PC-9 (cell line): ENCODE measurements at regions not wholly inside any gene's neighbourhood (a gene's known extent, or its start where the extent isn't known, plus 50 kb on each side); places are given as distances from the start of the nearest gene placed in this dataset.

ENCODE experiments used
- BruUV-seq: library from RNA; stranded (reverse); fragments of 400-500 nt; replicated peaks from 2 replicates; lab custom pipeline; 2021; lab: Mats Ljungman, UMichigan
- CTCF ChIA-PET: fragments of 300-600 bp; sonication (Branson Sonifier 250); formaldehyde crosslinking; loops from one replicate; lab custom pipeline; 2022; ENCODE audit warnings: antibody characterized with exemption; lab: Charles Lee
- POLR2A ChIA-PET: fragments of 300-600 bp; sonication (Branson Sonifier 250); formaldehyde crosslinking; loops from one replicate; lab custom pipeline; 2022; ENCODE audit warnings: antibody characterized with exemption; ENCODE audit not compliant: unreplicated experiment; lab: Charles Lee
- DNase-seq, 2 experiments: peaks; one replicate each; pipeline versions ENCODE4 v3.0.0 to v3.0.0-alpha.2; 2015 to 2022; ENCODE audit warnings: mixed read lengths in 1 of 2
- H2AFZ ChIP-seq: fragments of 200-600 bp; sonication (generic); 2 replicates; pipeline ENCODE4 v1.8.1; 2017; ENCODE audit warnings: antibody characterized with exemption
- H3F3A ChIP-seq: fragments of 200-600 bp; sonication (generic); 2 replicates; pipeline ENCODE4 v1.8.1; 2017; ENCODE audit warnings: antibody characterized with exemption, mild to moderate bottlenecking, low read depth; ENCODE audit not compliant: insufficient read depth
- H3K27ac ChIP-seq: fragments of 200-600 bp; sonication (generic); 2 replicates; pipeline ENCODE4 v1.6.1; 2016; ENCODE audit warnings: mixed run types
- H3K27me3 ChIP-seq: fragments of 200-600 bp; sonication (generic); 2 replicates; pipeline ENCODE4 v1.6.1; 2016; ENCODE audit warnings: low read depth, mixed run types; ENCODE audit not compliant: insufficient read depth
- H3K36me3 ChIP-seq: fragments of 200-600 bp; sonication (generic); 2 replicates; pipeline ENCODE4 v1.6.1; 2016; ENCODE audit warnings: low read depth, mixed run types
- H3K4me1 ChIP-seq: fragments of 200-600 bp; sonication (generic); replicated peaks from 2 replicates; pipeline ENCODE4 v1.6.1; 2016; ENCODE audit warnings: mixed run types; ENCODE audit not compliant: insufficient read depth
- H3K4me2 ChIP-seq: fragments of 200-600 bp; sonication (generic); 2 replicates; pipeline ENCODE4 v1.6.1; 2017; ENCODE audit warnings: mixed run types
- H3K4me3 ChIP-seq: fragments of 200-600 bp; sonication (generic); 2 replicates; pipeline ENCODE4 v1.6.1; 2016; ENCODE audit warnings: mixed run types
- H3K79me2 ChIP-seq: fragments of 200-600 bp; sonication (generic); 2 replicates; pipeline ENCODE4 v1.6.1; 2017; ENCODE audit warnings: low read depth, mixed run types
- H3K9me2 ChIP-seq: fragments of 200-600 bp; sonication (generic); 2 replicates; pipeline ENCODE4 v1.8.1; 2017; ENCODE audit warnings: mild to moderate bottlenecking; ENCODE audit not compliant: insufficient read depth
- H3K9me3 ChIP-seq: fragments of 200-600 bp; sonication (generic); 2 replicates; pipeline ENCODE4 v1.8.1; 2016; ENCODE audit warnings: low read depth; ENCODE audit not compliant: insufficient read depth
- H4K20me1 ChIP-seq: fragments of 200-600 bp; sonication (generic); 2 replicates; pipeline ENCODE4 v1.8.1; 2017; ENCODE audit not compliant: insufficient read depth
- EZH2 ChIP-seq: fragments of 200-600 bp; sonication (generic); IDR thresholded peaks from 2 replicates; pipeline ENCODE4 v1.8.0; 2017; ENCODE audit warnings: antibody characterized with exemption, low read depth
- intact Hi-C: fragments of 100-400 bp; cut with micrococcal nuclease; formaldehyde crosslinking; loops from one replicate; pipeline ENCODE4 v1.10.0; 2022; ENCODE audit not compliant: unreplicated experiment
- TF ChIP-seq, protein P1 (sequence below): fragments of 200-600 bp; sonication (generic); conservative IDR thresholded peaks from 2 replicates; pipeline ENCODE4 v1.6.1; 2017; ENCODE audit warnings: mixed run types, antibody characterized with exemption, mild to moderate bottlenecking, moderate library complexity

DNA sequence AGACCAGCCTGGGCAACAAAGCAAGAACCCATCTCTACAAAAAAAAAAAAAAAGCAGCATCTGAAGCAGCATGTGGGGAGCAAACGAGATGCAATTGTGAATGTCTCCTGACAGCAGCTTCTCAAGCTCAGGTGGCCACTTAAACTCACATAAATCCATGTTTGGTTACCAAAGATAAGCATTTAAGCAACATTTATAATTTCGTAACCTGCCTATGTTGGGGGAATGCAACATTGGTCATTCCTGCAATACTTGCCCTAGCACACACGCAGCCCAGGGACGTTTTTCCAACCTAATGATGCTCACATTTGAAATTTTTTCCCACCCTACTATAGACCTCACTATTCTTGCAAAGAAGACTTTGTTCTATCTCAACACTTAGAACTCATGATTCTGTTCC, 113.3 kb downstream of the ZFP64 start:
- H3K4me3 ChIP-seq = no peak overlapping the region
- H3K27me3 ChIP-seq = no peaks in the 10 kb centered on the region
- intact Hi-C loops = no loop called here
- H3K9me2 ChIP-seq = no peaks in the 10 kb centered on the region
- H3K36me3 ChIP-seq = peaks cover 16% of the 10 kb centered on the region; the same call in 1 of the 2 replicates
- POLR2A ChIA-PET = no interaction called here
- no peaks in the 10 kb centered on the region for H3K79me2 ChIP-seq
- H3K9me3 ChIP-seq = no peaks in the 10 kb centered on the region
- H3F3A ChIP-seq = peaks cover 12% of the 10 kb centered on the region; the same call in 1 of the 2 replicates
- no peak overlapping the region for H3K27ac ChIP-seq
- no peak overlapping the region for H3K4me2 ChIP-seq
- CTCF ChIA-PET = no interaction called here
- H3K4me1 ChIP-seq = peaks cover 11% of the 10 kb centered on the region
- H4K20me1 ChIP-seq = no peaks in the 10 kb centered on the region
- H2AFZ ChIP-seq = no peak overlapping the region
- no peak for DNase-seq
- TF ChIP-seq, protein P1, sequence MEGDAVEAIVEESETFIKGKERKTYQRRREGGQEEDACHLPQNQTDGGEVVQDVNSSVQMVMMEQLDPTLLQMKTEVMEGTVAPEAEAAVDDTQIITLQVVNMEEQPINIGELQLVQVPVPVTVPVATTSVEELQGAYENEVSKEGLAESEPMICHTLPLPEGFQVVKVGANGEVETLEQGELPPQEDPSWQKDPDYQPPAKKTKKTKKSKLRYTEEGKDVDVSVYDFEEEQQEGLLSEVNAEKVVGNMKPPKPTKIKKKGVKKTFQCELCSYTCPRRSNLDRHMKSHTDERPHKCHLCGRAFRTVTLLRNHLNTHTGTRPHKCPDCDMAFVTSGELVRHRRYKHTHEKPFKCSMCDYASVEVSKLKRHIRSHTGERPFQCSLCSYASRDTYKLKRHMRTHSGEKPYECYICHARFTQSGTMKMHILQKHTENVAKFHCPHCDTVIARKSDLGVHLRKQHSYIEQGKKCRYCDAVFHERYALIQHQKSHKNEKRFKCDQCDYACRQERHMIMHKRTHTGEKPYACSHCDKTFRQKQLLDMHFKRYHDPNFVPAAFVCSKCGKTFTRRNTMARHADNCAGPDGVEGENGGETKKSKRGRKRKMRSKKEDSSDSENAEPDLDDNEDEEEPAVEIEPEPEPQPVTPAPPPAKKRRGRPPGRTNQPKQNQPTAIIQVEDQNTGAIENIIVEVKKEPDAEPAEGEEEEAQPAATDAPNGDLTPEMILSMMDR = no peak
- TF ChIP-seq EZH2 = no peak
- no TSS peak for BruUV-seq

DNA sequence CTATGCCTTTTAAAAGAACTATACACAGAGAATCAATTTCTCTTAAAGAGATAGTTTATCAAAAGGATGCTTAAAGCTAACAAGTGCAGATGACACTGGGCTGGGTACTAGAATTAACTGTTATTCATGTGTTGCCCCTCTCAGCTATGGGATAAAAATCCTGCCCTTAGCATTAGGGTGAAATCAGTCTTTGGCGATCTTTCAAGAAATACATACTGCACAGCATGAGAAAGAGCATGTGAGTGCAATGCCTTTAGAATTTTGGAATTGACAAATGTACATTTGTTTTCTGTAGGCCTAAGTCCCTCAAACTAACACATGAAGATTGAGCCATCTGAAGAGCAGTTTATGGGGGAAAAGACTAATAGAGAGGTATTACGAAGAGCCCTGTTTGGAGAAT, 115.4 kb downstream of the ZFP64 start:
- ChIA-PET CTCF (no interaction called here), POLR2A (no interaction called here)
- Histone ChIP-seq H3K36me3 (peaks cover 6% of the 10 kb centered on the region; the same call in 1 of the 2 replicates), H3F3A (no peaks in the 10 kb centered on the region), H3K27ac (no peak overlapping the region), H3K27me3 (no peaks in the 10 kb centered on the region), H3K4me2 (no peak overlapping the region), H4K20me1 (no peaks in the 10 kb centered on the region), H3K4me3 (no peak overlapping the region), H3K9me2 (no peaks in the 10 kb centered on the region), H2AFZ (no peak overlapping the region), H3K4me1 (no peaks in the 10 kb centered on the region), H3K79me2 (no peaks in the 10 kb centered on the region), H3K9me3 (no peaks in the 10 kb centered on the region)
- no peak for TF ChIP-seq EZH2
- TF ChIP-seq, protein P1 = no peak
- DNase-seq = no peak
- intact Hi-C loops = no loop called here
- no TSS peak for BruUV-seq

DNA sequence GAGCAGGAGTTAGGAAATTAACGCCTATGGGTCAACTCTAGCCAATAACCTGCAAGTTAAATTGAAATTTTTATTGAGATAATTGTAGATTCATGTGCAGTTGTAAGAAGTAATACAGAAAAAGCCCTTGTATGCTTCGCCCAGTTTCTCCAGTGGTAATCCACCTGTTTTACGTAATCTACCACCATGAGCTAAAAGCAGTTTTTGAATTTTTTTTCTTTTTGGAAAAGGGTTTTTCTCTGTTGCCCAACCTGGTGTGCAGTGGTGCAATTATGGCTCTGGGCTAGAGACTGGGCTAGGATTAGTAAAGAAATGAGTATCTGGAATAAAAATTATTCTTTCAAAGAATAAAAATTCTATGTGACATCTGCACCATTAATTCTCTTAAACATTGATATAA, 116.2 kb downstream of the ZFP64 start:
- Histone ChIP-seq H2AFZ (no peak overlapping the region), H3K4me3 (no peak overlapping the region), H3K9me3 (no peaks in the 10 kb centered on the region), H3K36me3 (peaks cover 6% of the 10 kb centered on the region; the same call in 1 of the 2 replicates), H3K4me1 (no peaks in the 10 kb centered on the region), H3F3A (no peaks in the 10 kb centered on the region), H3K9me2 (no peaks in the 10 kb centered on the region), H3K27me3 (no peaks in the 10 kb centered on the region), H4K20me1 (no peaks in the 10 kb centered on the region), H3K79me2 (no peaks in the 10 kb centered on the region), H3K27ac (no peak overlapping the region), H3K4me2 (no peak overlapping the region)
- no peak for DNase-seq
- no peak for TF ChIP-seq EZH2
- TF ChIP-seq, protein P1 = no peak
- CTCF ChIA-PET = no interaction called here
- intact Hi-C loops = no loop called here
- no TSS peak for BruUV-seq
- POLR2A ChIA-PET = no interaction called here
